ENCODE measurements at regions not wholly inside any gene's neighbourhood (a gene's known extent, or its start where the extent isn't known, plus 50 kb on each side); places are given as distances from the start of the nearest gene placed in this dataset.

DNA sequence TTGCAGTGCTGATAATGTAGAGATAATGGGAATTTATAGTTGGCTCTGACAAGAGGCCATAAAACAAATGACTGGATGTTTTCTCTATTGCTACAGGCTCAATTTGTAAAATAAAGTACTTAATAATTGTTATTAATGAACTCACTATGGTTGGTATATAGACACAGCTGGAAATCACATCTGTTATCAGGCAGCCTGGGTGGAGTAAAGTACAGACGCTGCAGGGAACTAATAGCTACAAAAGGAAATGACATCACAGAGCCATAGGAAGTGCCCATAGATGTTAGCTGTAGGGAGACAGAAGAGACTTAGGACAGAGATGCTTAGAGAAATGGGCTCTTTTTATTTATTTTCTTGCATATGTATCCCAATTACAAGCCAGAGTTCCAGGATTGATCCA lies 81.0 kb upstream of the SNX19 start:
- TF ChIP-seq, protein P1, sequence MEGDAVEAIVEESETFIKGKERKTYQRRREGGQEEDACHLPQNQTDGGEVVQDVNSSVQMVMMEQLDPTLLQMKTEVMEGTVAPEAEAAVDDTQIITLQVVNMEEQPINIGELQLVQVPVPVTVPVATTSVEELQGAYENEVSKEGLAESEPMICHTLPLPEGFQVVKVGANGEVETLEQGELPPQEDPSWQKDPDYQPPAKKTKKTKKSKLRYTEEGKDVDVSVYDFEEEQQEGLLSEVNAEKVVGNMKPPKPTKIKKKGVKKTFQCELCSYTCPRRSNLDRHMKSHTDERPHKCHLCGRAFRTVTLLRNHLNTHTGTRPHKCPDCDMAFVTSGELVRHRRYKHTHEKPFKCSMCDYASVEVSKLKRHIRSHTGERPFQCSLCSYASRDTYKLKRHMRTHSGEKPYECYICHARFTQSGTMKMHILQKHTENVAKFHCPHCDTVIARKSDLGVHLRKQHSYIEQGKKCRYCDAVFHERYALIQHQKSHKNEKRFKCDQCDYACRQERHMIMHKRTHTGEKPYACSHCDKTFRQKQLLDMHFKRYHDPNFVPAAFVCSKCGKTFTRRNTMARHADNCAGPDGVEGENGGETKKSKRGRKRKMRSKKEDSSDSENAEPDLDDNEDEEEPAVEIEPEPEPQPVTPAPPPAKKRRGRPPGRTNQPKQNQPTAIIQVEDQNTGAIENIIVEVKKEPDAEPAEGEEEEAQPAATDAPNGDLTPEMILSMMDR (IDR thresholded peaks at IDR 0.05): no peak
- no peak for TF ChIP-seq POLR2A (IDR thresholded peaks at IDR 0.05)

All from thyroid gland (tissue), 4 donors.